ENCODE measurements at regions not wholly inside any gene's neighbourhood (a gene's known extent, or its start where the extent isn't known, plus 50 kb on each side); places are given as distances from the start of the nearest gene placed in this dataset.

DNA sequence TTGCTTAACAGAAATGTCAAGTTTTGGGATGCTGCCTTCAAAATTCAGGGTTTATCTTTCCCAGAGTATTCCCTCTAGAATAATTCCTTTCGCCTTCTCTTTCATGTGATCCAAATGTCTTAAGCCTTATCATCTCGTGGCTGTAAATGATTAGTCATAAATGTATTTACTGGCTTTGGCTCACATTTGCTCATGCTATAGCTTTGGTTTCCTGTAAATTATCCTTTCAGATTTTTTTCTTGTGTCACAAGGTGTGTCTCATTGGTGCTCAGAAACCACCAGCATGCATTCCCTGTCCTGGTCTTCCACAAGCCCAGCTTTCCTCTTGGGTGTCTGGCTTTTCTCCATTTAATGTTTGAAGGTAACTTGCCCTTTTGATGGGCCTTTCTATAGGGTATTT, 692.7 kb upstream of the ALCAM start:
- H3K4me3 ChIP-seq (ENCODE audit: low read depth, low read length) = no peak overlapping the region
- TF ChIP-seq, protein P1, sequence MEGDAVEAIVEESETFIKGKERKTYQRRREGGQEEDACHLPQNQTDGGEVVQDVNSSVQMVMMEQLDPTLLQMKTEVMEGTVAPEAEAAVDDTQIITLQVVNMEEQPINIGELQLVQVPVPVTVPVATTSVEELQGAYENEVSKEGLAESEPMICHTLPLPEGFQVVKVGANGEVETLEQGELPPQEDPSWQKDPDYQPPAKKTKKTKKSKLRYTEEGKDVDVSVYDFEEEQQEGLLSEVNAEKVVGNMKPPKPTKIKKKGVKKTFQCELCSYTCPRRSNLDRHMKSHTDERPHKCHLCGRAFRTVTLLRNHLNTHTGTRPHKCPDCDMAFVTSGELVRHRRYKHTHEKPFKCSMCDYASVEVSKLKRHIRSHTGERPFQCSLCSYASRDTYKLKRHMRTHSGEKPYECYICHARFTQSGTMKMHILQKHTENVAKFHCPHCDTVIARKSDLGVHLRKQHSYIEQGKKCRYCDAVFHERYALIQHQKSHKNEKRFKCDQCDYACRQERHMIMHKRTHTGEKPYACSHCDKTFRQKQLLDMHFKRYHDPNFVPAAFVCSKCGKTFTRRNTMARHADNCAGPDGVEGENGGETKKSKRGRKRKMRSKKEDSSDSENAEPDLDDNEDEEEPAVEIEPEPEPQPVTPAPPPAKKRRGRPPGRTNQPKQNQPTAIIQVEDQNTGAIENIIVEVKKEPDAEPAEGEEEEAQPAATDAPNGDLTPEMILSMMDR (IDR thresholded peaks at IDR 0.05; ENCODE audit: borderline replicate concordance, insufficient read depth, low read depth, low read length) = no peak

DNA sequence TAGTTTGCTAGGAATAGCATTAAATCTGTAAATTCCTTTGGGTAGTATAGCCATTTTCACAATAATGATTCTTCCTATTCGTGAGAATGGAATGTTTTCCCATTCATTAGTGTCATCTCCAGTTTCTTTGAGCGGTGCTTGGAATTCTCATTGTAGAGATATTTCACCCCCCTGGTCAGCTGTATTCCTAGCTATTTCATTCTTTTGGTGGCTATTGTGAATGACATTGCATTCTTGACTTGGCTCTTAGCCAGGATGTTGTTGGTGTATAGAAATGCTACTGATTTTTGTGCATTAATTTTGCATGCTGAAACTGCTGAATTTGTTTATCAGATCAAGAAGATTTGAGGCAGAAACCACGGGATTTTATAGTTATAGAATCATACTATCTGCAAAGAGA, 690.5 kb upstream of the ALCAM start:
- no peak overlapping the region for H3K4me3 ChIP-seq (ENCODE audit: low read depth, low read length)
- TF ChIP-seq, protein P1 (IDR thresholded peaks at IDR 0.05; ENCODE audit: borderline replicate concordance, insufficient read depth, low read depth, low read length) = no peak

DNA sequence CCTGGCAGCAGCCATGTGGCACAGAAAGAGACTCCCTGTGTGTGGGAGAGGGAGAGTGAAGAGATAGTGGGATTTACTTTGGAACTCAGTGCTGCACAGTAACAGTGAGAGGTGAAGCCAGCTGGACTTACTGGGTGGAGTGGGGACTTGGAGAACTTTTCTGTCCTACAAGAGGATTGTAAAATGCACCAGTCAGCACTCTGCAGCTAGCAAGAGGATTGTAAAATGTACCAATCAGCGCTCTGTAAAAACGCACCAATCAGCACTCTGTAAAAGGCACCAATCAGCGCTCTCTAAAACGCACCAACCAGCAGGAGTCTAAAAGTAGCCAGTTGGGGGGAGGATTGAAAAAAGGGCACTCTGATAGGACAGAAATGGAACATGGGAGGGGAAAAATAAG, 688.8 kb upstream of the ALCAM start:
- no peak overlapping the region for H3K4me3 ChIP-seq (ENCODE audit: low read depth, low read length)
- TF ChIP-seq, protein P1 (IDR thresholded peaks at IDR 0.05; ENCODE audit: borderline replicate concordance, insufficient read depth, low read depth, low read length) = no peak

DNA sequence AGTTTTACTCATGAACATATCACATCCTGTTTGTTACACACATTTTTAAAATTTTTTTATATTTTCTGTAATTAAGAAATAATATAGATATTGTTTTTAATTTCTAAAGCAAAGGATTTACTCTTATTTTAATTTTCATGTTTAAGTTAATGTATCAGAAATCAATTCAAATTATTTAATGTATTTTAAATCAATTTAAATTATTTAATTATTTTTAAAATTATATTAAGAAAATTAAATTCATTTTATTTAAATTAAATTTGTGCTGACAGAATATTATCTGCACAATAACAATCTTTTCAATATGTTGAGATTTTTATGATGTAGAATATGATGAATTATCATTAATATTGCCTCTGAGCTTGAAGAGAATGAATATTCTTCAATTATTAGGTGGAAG, 681.2 kb upstream of the ALCAM start:
- TF ChIP-seq, protein P1 (IDR thresholded peaks at IDR 0.05; ENCODE audit: borderline replicate concordance, insufficient read depth, low read depth, low read length) = no peak
- H3K4me3 ChIP-seq (ENCODE audit: low read depth, low read length) = no peak overlapping the region

DNA sequence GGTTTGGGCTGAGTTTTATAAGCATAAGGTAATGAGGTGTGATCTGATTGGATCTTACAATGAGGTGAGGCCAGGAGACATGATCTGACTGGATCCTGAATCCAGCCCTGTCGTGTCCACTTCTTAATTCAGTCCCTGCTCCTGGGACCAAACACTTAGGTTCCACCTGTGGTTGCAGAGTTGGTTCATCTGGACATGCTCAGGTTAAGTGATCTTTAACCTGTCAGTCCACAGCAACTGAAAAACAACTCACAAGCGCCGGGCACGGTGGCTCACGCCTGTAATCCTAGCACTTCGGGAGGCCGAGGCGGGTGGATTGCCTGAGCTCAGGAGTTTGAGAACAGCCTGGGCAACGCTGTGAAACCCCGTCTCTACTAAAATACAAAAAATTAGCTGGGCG, 679.3 kb upstream of the ALCAM start:
- TF ChIP-seq, protein P1 (IDR thresholded peaks at IDR 0.05; ENCODE audit: borderline replicate concordance, insufficient read depth, low read depth, low read length) = no peak

DNA sequence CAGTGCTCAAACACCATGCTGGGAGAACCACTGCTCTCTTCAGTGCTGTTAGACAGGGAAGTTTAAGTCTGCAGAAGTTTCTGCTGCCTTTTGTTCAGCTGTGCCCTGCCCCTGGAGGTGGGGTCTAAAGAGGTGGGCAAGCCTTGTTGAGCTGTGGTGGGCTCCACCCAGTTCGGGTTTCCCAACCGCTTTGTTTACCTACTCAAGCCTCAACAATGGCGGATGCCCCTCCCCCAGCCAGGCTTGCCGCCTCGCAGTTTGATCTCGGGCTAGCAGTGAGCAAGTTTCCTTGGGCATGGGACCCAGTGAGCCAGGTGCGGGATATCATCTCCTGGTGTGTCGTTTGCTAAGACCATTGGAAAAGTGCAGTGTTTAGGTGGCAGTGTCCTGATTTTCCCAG, 670.2 kb upstream of the ALCAM start:
- H3K4me3 ChIP-seq (ENCODE audit: low read depth, low read length) = no peak overlapping the region

More for the DNA sequence above, 679.3 kb upstream of the ALCAM start:
- no peak overlapping the region for H3K4me3 ChIP-seq (ENCODE audit: low read depth, low read length)

DNA sequence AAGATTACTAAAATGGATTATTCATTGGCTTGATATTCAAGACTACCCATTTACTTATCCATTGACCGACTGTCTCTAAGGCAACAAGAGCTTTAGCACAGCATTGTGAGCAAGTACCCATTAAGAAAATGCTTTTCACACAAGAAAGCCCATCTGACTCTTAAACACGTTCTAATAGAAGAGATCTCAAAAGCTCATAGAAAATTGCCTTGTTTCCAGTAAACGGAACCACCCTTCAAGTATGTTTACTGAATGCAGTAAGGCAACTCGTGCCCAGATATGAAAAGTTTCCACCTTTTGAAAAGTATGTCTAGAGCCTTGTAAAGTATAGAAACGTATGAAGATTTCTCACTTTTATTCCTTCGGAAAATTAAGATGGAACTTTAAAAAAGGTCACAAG, 655.3 kb upstream of the ALCAM start:
- H3K4me3 ChIP-seq (ENCODE audit: low read depth, low read length) = no peak overlapping the region
- TF ChIP-seq, protein P1 (IDR thresholded peaks at IDR 0.05; ENCODE audit: borderline replicate concordance, insufficient read depth, low read depth, low read length) = no peak

More for the DNA sequence above, 670.2 kb upstream of the ALCAM start:
- TF ChIP-seq, protein P1 (IDR thresholded peaks at IDR 0.05; ENCODE audit: borderline replicate concordance, insufficient read depth, low read depth, low read length) = no peak
